Bone marrow (tissue), 2 donors: ENCODE measurements at regions not wholly inside any gene's neighbourhood (a gene's known extent, or its start where the extent isn't known, plus 50 kb on each side); places are given as distances from the start of the nearest gene placed in this dataset.
"Not testable (repeated sequence)": the region's sequence is repeated elsewhere in the genome, so short reads cannot be mapped to it uniquely, and the experiment has no call there.

ENCODE experiments used
- DNase-seq, 2 donors: peaks; one replicate each; lab custom pipeline; 2025; lab: John Stamatoyannopoulos, UW

DNA sequence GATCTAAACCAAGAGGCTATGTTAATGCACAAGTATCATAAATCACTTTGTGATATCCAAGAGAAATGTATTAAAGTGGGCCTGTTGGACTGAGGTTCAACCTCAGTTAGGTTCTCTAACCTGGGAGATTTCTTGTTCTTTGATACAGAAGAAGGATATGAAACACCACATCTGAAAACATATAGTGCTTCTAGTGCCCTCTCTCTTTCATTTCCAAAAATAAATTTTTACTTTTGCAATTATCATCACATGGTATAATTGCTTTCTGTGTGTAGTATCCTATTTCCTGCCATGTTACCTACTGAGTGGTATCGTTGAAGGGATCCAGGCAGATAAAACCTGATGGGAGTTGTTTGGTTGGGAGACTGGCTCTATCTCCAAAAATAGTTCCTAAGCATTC, 264.9 kb downstream of the CCER1 start:
- DNase-seq: no peak

DNA sequence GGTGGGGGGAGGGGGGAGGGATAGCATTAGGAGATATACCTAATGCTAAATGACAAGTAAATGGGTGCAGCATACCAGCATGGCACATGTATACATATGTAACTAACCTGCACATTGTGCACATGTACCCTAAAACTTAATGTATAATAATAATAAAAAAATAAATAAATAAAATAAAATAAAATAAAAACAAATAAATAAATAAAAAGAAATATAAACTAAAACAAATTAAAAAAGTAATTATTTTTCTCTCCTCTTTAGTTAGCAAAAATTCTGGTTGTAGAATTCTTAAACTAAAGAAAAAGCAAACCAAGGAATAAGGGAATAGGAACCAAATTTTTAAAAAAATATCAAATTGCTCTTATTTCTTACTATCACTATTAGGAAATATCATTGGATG, 267.3 kb downstream of the CCER1 start:
- not testable (repeated sequence) for DNase-seq

- no peak for DNase-seq
Measured at GRCh38 chr12:90683871-90684270, 271.1 kb downstream of the CCER1 start.

- no peak for DNase-seq
Measured at GRCh38 chr12:90682398-90682797, 272.6 kb downstream of the CCER1 start.

GRCh38 chr12:90679674-90680073, 275.3 kb downstream of the CCER1 start:
- no peak for DNase-seq

DNA sequence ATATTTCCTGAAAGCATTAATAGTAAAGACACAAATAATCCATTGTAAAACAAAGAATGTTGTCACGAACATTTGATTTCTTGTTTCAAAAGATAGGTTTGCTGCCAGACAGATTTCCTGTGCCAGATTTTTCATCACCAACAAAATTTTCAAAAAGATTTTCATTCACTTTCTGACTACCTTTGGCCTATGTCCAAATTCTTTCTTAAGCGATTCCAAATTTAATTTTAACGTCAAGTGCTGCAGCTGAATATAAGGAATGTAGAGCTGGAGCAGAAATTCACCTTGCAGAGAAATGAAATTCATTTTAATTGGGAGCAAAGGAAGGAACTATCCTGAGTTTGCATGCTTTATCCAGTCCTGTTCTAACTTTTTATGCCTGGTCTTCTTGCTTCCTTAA, 277.4 kb downstream of the CCER1 start:
- no peak for DNase-seq

DNA sequence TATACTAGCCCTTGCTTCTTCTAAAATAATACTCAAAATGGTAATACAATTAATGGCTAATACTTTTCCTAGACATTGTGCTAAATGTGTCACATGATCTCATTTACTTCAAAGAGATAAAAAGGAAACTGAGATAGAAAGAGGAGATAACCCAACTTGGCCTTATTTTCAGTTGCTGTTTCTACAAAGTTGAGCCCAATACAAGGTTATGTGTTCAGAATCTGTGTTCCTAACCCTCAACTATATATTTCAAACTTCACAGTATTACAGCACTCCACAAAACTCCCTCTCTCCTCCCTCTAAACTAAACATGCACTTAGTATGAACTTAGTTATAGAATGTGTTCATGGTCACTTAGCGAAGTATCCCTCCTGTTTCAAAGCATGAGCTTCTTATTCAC, 277.9 kb downstream of the CCER1 start:
- no peak for DNase-seq

GRCh38 chr12:90675106-90675505, 279.9 kb downstream of the CCER1 start:
- no peak for DNase-seq

GRCh38 chr12:90672081-90672480, 282.9 kb downstream of the CCER1 start:
- no peak for DNase-seq

DNA sequence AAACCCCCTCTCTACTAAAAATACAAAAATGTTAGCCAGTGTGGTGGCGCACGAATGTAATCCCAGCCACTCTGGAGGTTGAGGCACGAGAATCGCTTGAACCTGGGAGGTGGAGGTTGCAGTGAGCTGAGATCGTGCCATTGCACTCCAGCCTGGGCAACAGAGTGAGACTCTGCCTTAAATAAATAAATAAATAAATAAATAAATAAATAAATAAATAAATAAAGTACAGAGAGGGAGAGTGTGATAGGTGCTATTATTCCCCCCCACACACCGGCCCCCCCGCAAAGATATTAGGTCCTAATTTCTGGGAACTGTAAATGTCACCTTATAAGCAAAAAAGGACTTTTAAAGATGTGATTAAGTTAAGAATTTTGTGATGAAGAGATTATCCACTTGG, 291.0 kb downstream of the CCER1 start:
- not testable (repeated sequence) for DNase-seq

- no peak for DNase-seq
Measured at GRCh38 chr12:90659060-90659459, 295.9 kb downstream of the CCER1 start.

- no peak for DNase-seq
Measured at GRCh38 chr12:90653040-90653439, 301.9 kb downstream of the CCER1 start.

DNA sequence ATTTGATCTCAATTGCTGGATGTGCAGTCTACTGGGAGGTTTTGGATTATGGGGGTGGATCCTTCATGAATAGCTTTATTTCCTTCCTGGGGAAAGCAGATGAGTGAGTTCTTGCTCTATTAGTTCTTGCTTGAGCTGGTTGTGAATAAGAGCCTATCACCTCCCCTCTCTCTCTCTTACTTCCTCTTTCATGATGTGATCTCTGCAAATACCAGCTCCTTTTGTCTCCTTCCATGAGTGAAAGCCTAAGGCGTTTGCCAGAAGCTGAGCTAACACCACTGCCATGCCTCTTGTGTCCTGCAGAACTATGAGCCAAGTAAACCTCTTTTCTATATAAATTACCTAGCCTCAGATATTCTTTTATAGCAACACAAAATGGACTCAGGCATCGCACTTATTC, 302.7 kb downstream of the CCER1 start:
- DNase-seq: no peak

DNA sequence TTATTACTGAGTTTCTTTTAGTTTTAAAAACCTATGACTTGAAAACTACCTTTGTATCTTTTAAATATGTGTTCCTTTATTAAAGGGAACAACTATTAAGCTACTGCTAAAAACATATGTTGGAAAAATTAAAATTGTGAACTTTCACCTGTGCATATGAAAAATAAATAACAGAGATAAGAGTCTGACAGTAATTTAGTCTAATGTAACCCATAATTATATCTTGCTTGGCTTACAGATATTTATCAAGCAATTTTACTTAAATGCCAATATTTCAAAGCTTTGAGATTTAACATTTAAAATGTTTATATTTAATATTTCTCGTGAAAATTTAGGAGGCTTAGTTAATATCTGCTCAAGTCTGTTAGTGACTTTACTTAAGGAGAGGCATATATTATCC, 309.8 kb downstream of the CCER1 start:
- DNase-seq: no peak

DNA sequence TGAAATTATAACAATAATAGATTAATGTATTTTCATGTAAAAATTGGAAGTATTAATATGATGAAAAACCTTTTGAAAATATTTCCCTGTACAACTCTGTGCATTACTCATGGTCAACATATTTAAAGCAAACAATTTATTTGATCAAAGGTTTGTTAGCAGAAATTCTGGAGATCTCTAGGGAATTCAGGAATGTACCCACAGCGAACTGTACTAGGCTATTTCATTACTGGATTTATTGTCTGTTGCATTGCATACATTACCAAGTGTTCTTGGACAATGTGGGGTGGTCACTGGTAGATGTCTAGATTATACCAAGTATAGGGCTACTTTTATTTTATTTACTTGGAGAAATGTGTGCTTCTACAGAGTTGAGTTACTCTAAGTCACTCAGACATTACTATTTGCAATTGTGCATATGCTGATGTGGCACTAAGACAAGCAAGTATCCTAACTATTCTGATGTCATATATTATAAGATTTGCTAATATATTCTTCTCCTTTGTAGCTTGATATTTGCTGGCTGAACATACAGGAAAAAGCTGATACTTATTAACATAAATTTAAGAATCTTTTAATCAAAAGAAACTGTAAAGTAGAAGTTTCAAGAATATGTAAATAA, 323.3 kb downstream of the CCER1 start:
- DNase-seq: no peak

DNA sequence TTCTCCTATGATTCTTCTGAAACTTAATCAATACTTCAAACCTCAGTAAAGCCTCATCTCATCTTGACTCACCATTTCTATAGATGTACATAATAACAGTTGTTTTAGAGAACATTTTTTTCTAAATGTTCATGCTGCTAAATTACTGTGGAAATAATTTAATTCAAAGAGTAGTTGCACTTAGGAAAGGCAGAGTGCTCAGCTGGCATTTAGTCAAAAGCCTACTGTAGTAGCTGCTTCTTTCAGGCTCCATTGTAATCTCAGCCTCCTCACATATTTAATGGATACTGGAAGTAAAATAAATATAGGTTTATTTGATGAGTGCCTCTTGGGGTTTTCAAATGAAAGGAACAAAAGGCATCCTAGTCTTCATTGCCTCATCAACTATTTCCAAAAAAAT, 325.0 kb downstream of the CCER1 start:
- no peak for DNase-seq

DNA sequence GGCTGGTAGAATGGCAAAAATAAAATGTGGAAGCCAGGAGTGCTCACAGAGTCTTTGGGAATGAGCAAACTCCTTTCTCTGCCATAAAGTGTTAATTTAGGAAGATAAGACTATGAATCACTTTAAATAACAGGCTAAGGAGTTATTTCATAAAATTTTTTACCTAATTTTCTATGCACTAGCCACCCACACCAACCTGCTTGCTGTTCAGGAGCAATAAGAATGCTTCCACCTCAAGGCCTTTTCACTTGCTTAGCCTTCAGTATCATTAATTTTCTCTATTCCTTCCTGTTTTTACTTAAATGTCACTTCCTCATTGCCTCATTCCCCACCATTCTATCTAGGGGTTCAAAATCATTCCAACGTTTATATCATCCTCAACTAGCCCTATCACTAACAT, 326.8 kb downstream of the CCER1 start:
- no peak for DNase-seq

GRCh38 chr12:90627180-90627896, 327.6 kb downstream of the CCER1 start:
- DNase-seq: no peak

DNA sequence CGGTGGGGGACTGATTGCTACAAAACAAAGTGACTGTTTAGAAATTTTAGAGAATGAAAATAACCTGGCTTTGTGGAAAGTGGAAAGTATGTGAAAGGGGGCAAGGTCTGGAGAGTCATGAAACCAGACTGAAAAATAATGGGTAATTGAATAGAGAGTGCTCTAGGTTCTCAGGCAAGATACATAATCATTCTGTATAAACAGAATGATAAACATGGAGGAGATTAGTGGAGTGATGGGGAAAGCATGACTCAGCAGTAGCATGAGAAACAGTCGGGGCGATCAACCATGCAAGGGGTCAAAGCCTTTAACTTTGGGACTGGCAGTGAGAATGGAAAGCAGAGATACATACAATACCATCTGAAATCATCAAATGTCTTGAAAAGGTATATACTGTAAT, 332.5 kb downstream of the CCER1 start:
- DNase-seq: no peak

- DNase-seq: no peak
Measured at GRCh38 chr12:90621927-90622326, 333.0 kb downstream of the CCER1 start.

DNA sequence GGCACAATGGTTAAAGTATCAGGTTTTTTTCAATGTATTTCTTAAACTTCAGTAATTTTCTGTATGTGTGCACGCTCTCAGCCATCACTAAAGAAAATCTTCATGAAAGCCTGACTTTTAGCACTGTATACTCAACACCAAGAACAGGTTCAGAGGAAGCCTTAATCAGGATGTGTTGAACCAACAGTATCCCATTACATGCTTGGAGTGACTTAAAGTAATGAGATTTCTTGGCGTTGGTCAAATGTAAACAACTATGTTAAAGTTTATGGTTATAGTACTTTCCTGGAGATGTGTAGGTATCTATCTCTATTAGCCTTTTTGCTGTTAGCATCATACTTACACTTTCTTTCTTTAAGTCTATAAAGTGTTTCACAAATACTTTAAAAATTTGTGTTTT, 335.0 kb downstream of the CCER1 start:
- DNase-seq: no peak

GRCh38 chr12:90618586-90618985, 336.4 kb downstream of the CCER1 start:
- no peak for DNase-seq

GRCh38 chr12:90611891-90612290, 343.1 kb downstream of the CCER1 start:
- no peak for DNase-seq

- no peak for DNase-seq
Measured at GRCh38 chr12:90611048-90611447, 343.9 kb downstream of the CCER1 start.
